Astrocyte of the cerebellum (primary cell): ENCODE measurements at regions not wholly inside any gene's neighbourhood (a gene's known extent, or its start where the extent isn't known, plus 50 kb on each side); places are given as distances from the start of the nearest gene placed in this dataset.

Source experiments
- DNase-seq: peaks from one replicate; pipeline ENCODE4 v3.0.0-alpha.2; 2011; ENCODE audit warnings: low read depth
- H3K4me3 ChIP-seq: 2 replicates; pipeline ENCODE4 v1.5.1; 2011; ENCODE audit warnings: mild to moderate bottlenecking, low read depth, low read length, moderate library complexity
- CTCF ChIP-seq: IDR thresholded peaks from 2 replicates; pipeline ENCODE4 v1.5.1; 2012; ENCODE audit warnings: low read length, low read depth, moderate library complexity, mild to moderate bottlenecking; ENCODE audit errors: missing control alignments
- in situ Hi-C: cut with HindIII; loops from 2 replicates; pipeline ENCODE4 v1.10.0; 2017; ENCODE audit warnings: low sequenced_read_pairs

GRCh38 chr10:30233186-30233959 lies 115.7 kb downstream of the MTPAP start:
- in situ Hi-C loops, result no loop called here
- DNase-seq, result no peak
- no peak overlapping the region for H3K4me3 ChIP-seq
- TF ChIP-seq CTCF, result no peak

DNA sequence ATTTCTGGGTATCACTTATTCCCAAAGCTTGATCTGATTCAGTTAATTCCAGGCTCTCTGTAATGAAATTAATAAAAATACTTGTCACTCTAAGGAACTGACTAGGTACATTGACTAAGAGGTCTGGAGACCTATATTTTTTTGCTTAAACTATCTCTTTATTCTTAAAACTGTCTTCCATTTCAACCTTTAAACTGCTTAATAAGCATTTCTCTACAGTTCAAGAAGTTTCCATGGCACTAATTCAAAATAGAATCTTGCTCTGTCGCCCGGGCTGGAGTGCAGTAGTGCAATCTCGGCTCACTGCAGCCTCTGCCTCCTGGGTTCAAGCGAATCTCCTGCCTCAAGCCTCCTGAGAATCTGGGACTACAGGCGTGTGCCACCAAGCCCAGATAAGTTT lies 117.4 kb downstream of the MTPAP start:
- no peak for DNase-seq
- no peak overlapping the region for H3K4me3 ChIP-seq
- no peak for TF ChIP-seq CTCF
- in situ Hi-C loops, result no loop called here

- H3K4me3 ChIP-seq, result no peak overlapping the region
- in situ Hi-C loops, result no loop called here
- DNase-seq, result no peak
- TF ChIP-seq CTCF, result no peak
Measured at GRCh38 chr10:30231071-30231652, 117.9 kb downstream of the MTPAP start.

DNA sequence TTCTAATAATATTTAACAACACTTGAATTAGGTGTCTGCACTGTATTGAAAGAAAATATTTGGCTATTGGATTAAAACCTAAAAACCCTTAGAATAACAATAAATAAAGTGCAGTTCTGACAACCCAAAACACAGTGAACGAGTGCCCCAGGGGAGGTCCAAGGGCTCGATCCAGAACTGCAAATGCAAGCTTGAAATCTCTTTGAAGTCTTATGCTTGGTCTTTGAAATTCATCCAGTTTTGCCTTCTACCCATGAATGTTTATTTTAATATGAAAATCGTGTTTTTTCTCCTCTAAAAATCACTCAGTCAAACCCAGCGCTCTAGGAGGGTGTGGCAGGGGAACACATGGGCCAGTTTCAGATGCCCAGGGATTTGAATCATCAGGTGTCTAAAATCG lies 119.5 kb downstream of the MTPAP start:
- H3K4me3 ChIP-seq, result no peak overlapping the region
- no peak for TF ChIP-seq CTCF
- in situ Hi-C loops, result no loop called here
- no peak for DNase-seq

DNA sequence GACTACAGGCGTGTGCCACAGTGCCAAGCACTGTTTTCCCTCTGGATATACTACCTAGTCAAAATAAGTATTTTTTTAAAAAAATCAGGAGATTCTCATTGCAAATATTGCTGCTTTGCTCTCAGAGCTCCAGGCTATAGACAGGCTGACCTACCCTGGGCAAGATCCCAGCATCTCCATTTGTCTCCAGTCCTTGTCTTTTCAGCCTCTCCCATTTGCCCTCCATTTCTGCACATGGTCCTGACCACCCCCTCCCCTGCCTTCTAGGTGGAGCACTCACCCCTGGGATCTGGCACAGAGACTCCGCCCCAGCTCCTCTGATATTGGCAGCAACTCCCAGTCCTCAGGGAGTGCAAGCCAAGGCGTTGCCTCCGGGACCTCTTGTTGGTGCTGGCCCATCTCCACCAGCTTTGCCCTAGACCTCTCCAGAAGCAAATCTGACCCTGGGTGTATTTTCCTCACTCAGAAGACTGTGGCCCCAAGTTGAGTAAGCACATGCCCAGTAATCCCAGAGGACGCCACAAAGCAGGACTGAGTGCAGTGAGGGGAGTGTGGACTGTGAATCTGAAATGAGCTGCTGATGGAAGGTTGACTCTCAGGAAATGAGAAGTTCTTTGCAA lies 120.6 kb downstream of the MTPAP start:
- H3K4me3 ChIP-seq, result no peak overlapping the region
- no peak for DNase-seq
- no peak for TF ChIP-seq CTCF
- in situ Hi-C loops, result no loop called here

GRCh38 chr10:30227481-30227880 lies 121.6 kb downstream of the MTPAP start:
- no peak for DNase-seq
- TF ChIP-seq CTCF, result no peak
- in situ Hi-C loops, result no loop called here
- no peak overlapping the region for H3K4me3 ChIP-seq
